ENCODE measurements at regions not wholly inside any gene's neighbourhood (a gene's known extent, or its start where the extent isn't known, plus 50 kb on each side); places are given as distances from the start of the nearest gene placed in this dataset.

DNA sequence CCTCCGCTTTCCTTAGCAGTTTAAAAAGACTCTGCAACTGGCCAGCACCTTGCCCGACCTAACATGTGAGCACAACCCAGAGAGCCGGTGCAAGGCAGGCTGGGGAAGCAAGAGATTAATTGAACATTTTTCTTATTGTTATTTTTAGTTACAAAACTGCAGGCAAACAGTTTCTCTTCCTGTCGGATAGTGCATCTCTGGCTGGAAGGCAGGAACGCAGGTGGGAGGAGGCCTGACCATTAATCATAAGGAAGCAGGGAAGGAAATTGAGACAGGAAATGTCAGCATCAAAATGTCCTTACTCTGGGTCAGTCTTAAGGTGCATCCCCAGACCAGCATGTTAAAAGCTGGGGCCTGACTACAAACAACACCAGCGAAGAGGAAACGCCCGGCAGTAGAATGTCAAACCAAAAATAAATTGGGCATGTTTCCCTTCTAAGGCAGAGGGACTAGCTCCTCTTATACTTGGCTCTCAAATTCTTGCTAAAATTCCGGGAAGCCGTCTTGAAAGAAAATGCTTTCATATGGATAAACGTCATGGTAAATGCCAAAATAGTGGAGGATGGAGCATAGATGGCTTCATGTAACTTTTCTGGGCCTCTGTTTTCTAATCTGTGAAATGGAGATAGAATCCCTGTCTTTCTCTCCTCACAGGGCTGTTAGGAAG, 226.8 kb downstream of the RAP2A start:
- H3K27ac Mint-ChIP-seq = no peak overlapping the region
- H3K4me3 ChIP-seq (ENCODE audit: low read depth, low read length) = no peak overlapping the region

DNA sequence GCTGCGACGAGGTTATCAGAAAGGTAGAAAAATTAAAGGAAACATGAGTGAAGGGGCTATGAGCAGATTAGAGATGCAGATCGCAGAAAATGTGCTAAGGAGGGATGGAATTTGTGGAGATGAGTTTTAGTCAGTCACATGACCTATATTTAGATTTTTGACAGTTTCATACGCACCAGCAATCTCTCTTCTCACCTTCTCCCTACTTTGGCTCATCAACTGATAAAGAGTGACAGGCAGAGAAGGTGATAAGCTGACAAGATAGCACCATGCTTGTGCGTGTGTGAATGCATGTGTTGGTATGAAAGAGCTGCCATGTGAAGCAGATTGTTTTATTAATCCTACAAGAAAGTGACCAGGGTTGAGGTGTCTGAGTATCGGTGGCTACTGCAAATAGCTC, 252.6 kb downstream of the RAP2A start:
- DNase-seq (no peak), ATAC-seq (ENCODE audit: low read depth in 2 of 2) (no peak)
- H3K4me1 ChIP-seq (ENCODE audit: control insufficient read depth, insufficient read depth, low read length, poor library complexity, severe bottlenecking) = no peaks in the 10 kb centered on the region
- peaks cover 0 to 4% (median 0%) of the 10 kb centered on the region in 7 donors for H3K9me3 Mint-ChIP-seq
- H3K27ac Mint-ChIP-seq = no peak overlapping the region
- no peaks in the 10 kb centered on the region for H3K36me3 Mint-ChIP-seq
- no peaks in the 10 kb centered on the region for H3K4me1 Mint-ChIP-seq
- H3K27me3 ChIP-seq (ENCODE audit: control insufficient read depth, insufficient read depth, low read length) = no peaks in the 10 kb centered on the region
- H3K9me3 ChIP-seq (ENCODE audit: control insufficient read depth in 2 of 2, low read length in 2 of 2) = no peaks in the 10 kb centered on the region
- no peak overlapping the region for H3K4me3 ChIP-seq (ENCODE audit: low read depth, low read length)
- no peak overlapping the region for H3K27ac ChIP-seq (ENCODE audit: insufficient read depth, low read length, poor library complexity, severe bottlenecking)
- H3K27me3 Mint-ChIP-seq = no peaks in the 10 kb centered on the region
- H3K36me3 ChIP-seq (ENCODE audit: control insufficient read depth, insufficient read depth, low read length) = no peaks in the 10 kb centered on the region
- H3K4me3 Mint-ChIP-seq = no peak overlapping the region

More for the DNA sequence above, 226.8 kb downstream of the RAP2A start:
- Mint-ChIP-seq H3K36me3 (no peaks in the 10 kb centered on the region), H3K9me3 (peaks cover 0 to 5% (median 0%) of the 10 kb centered on the region in 7 donors), H3K4me1 (no peaks in the 10 kb centered on the region), H3K4me3 (no peak overlapping the region), H3K27me3 (peaks cover 10% of the 10 kb centered on the region)
- Histone ChIP-seq H3K9me3 (ENCODE audit: control insufficient read depth in 2 of 2, low read length in 2 of 2) (no peaks in the 10 kb centered on the region), H3K27ac (ENCODE audit: insufficient read depth, low read length, poor library complexity, severe bottlenecking) (no peak overlapping the region), H3K27me3 (ENCODE audit: control insufficient read depth, insufficient read depth, low read length) (no peaks in the 10 kb centered on the region), H3K36me3 (ENCODE audit: control insufficient read depth, insufficient read depth, low read length) (no peaks in the 10 kb centered on the region), H3K4me1 (ENCODE audit: control insufficient read depth, insufficient read depth, low read length, poor library complexity, severe bottlenecking) (no peaks in the 10 kb centered on the region)
- ATAC-seq (ENCODE audit: low read depth in 2 of 2) = no peak
- no peak for DNase-seq

GRCh38 chr13:97692628-97693027, 258.7 kb downstream of the RAP2A start:
- H3K27ac ChIP-seq (ENCODE audit: insufficient read depth, low read length, poor library complexity, severe bottlenecking) = no peak overlapping the region
- Mint-ChIP-seq H3K27ac (no peak overlapping the region), H3K9me3 (peaks cover 0 to 11% (median 0%) of the 10 kb centered on the region in 7 donors), H3K4me3 (no peak overlapping the region), H3K36me3 (no peaks in the 10 kb centered on the region), H3K4me1 (no peaks in the 10 kb centered on the region), H3K27me3 (no peaks in the 10 kb centered on the region)
- DNase-seq = no peak
- H3K27me3 ChIP-seq (ENCODE audit: control insufficient read depth, insufficient read depth, low read length) = no peaks in the 10 kb centered on the region
- ATAC-seq (ENCODE audit: low read depth in 2 of 2) = no peak
- no peaks in the 10 kb centered on the region for H3K36me3 ChIP-seq (ENCODE audit: control insufficient read depth, insufficient read depth, low read length)
- H3K9me3 ChIP-seq (ENCODE audit: control insufficient read depth in 2 of 2, low read length in 2 of 2) = no peaks in the 10 kb centered on the region
- no peaks in the 10 kb centered on the region for H3K4me1 ChIP-seq (ENCODE audit: control insufficient read depth, insufficient read depth, low read length, poor library complexity, severe bottlenecking)
- no peak overlapping the region for H3K4me3 ChIP-seq (ENCODE audit: low read depth, low read length)

GRCh38 chr13:97695684-97696083, 257.8 kb upstream of the IPO5 start:
- Mint-ChIP-seq H3K4me3 (no peak overlapping the region), H3K36me3 (no peaks in the 10 kb centered on the region), H3K27me3 (no peaks in the 10 kb centered on the region), H3K4me1 (no peaks in the 10 kb centered on the region), H3K9me3 (peaks cover 0 to 11% (median 0%) of the 10 kb centered on the region in 7 donors), H3K27ac (no peak overlapping the region)
- ATAC-seq (ENCODE audit: low read depth in 2 of 2) = no peak
- DNase-seq = no peak
- H3K4me1 ChIP-seq (ENCODE audit: control insufficient read depth, insufficient read depth, low read length, poor library complexity, severe bottlenecking) = no peaks in the 10 kb centered on the region
- no peaks in the 10 kb centered on the region for H3K27me3 ChIP-seq (ENCODE audit: control insufficient read depth, insufficient read depth, low read length)
- no peaks in the 10 kb centered on the region for H3K9me3 ChIP-seq (ENCODE audit: control insufficient read depth in 2 of 2, low read length in 2 of 2)
- H3K27ac ChIP-seq (ENCODE audit: insufficient read depth, low read length, poor library complexity, severe bottlenecking) = no peak overlapping the region
- H3K36me3 ChIP-seq (ENCODE audit: control insufficient read depth, insufficient read depth, low read length) = no peaks in the 10 kb centered on the region
- no peak overlapping the region for H3K4me3 ChIP-seq (ENCODE audit: low read depth, low read length)

GRCh38 chr13:97696921-97697320, 256.6 kb upstream of the IPO5 start:
- no peak overlapping the region for H3K27ac ChIP-seq (ENCODE audit: insufficient read depth, low read length, poor library complexity, severe bottlenecking)
- H3K4me1 ChIP-seq (ENCODE audit: control insufficient read depth, insufficient read depth, low read length, poor library complexity, severe bottlenecking) = no peaks in the 10 kb centered on the region
- Mint-ChIP-seq H3K9me3 (peaks cover 0 to 7% (median 0%) of the 10 kb centered on the region in 7 donors), H3K27me3 (no peaks in the 10 kb centered on the region), H3K36me3 (no peaks in the 10 kb centered on the region), H3K4me1 (no peaks in the 10 kb centered on the region), H3K27ac (no peak overlapping the region), H3K4me3 (no peak overlapping the region)
- H3K4me3 ChIP-seq (ENCODE audit: low read depth, low read length) = no peak overlapping the region
- no peak for DNase-seq
- no peaks in the 10 kb centered on the region for H3K9me3 ChIP-seq (ENCODE audit: control insufficient read depth in 2 of 2, low read length in 2 of 2)
- no peaks in the 10 kb centered on the region for H3K27me3 ChIP-seq (ENCODE audit: control insufficient read depth, insufficient read depth, low read length)
- ATAC-seq (ENCODE audit: low read depth in 2 of 2) = no peak
- H3K36me3 ChIP-seq (ENCODE audit: control insufficient read depth, insufficient read depth, low read length) = no peaks in the 10 kb centered on the region

DNA sequence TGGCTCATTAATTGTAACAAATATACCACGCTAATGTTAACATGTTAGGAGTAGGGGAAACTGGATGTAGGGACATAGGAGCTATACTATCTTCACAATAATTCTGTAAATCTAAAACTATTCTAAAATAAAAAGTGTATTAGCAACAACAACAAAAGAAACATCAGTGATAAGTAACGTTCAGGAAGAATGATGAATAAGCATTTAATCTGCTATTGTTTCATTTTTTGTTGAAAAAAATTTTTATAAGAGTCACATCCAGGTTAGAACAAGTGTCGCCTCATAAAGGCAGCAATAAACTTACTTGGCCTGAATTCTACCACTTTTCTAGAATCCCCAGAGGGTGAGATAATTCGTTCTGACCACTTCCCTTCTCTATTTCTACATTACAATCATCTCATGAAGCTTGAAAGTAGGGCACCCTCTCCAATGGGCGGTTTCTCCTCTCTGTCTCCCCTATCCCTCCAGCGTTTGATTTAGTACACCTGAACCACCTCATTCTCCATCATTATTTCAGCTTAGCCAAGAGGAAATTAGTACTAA, 253.1 kb upstream of the IPO5 start:
- Mint-ChIP-seq H3K27ac (no peak overlapping the region), H3K27me3 (no peaks in the 10 kb centered on the region), H3K4me3 (no peak overlapping the region), H3K9me3 (peaks cover 0 to 3% (median 0%) of the 10 kb centered on the region in 7 donors), H3K4me1 (no peaks in the 10 kb centered on the region), H3K36me3 (no peaks in the 10 kb centered on the region)
- H3K27ac ChIP-seq (ENCODE audit: insufficient read depth, low read length, poor library complexity, severe bottlenecking) = no peak overlapping the region
- no peaks in the 10 kb centered on the region for H3K36me3 ChIP-seq (ENCODE audit: control insufficient read depth, insufficient read depth, low read length)
- DNase-seq = no peak
- H3K27me3 ChIP-seq (ENCODE audit: control insufficient read depth, insufficient read depth, low read length) = no peaks in the 10 kb centered on the region
- H3K4me3 ChIP-seq (ENCODE audit: low read depth, low read length) = no peak overlapping the region
- no peak for ATAC-seq (ENCODE audit: low read depth in 2 of 2)
- H3K9me3 ChIP-seq (ENCODE audit: control insufficient read depth in 2 of 2, low read length in 2 of 2) = no peaks in the 10 kb centered on the region
- H3K4me1 ChIP-seq (ENCODE audit: control insufficient read depth, insufficient read depth, low read length, poor library complexity, severe bottlenecking) = no peaks in the 10 kb centered on the region

DNA sequence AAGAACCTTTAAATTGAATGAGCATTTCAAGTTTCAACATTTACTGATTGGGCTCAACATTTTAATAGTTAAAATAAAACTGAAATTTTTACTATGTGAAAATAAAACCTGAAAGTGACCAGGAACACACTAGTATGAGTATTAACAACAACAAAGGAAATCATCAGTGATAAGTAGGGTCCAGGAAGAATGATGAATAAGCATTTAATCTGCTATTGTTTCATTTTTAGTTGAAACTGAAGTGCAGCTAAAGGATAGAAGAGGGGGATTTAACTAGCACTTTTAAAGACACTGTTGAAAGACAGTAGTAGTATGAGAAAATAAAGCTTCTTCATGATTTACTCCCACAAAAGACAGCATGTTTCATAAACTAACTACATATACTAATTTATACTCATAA, 250.9 kb upstream of the IPO5 start:
- ATAC-seq (ENCODE audit: low read depth in 2 of 2) (no peak), DNase-seq (no peak)
- Histone ChIP-seq H3K4me1 (ENCODE audit: control insufficient read depth, insufficient read depth, low read length, poor library complexity, severe bottlenecking) (no peaks in the 10 kb centered on the region), H3K36me3 (ENCODE audit: control insufficient read depth, insufficient read depth, low read length) (no peaks in the 10 kb centered on the region), H3K4me3 (ENCODE audit: low read depth, low read length) (no peak overlapping the region), H3K27me3 (ENCODE audit: control insufficient read depth, insufficient read depth, low read length) (no peaks in the 10 kb centered on the region), H3K9me3 (ENCODE audit: control insufficient read depth in 2 of 2, low read length in 2 of 2) (no peaks in the 10 kb centered on the region), H3K27ac (ENCODE audit: insufficient read depth, low read length, poor library complexity, severe bottlenecking) (no peak overlapping the region)
- no peaks in the 10 kb centered on the region for H3K36me3 Mint-ChIP-seq
- H3K4me3 Mint-ChIP-seq = no peak overlapping the region
- H3K27me3 Mint-ChIP-seq = no peaks in the 10 kb centered on the region
- H3K27ac Mint-ChIP-seq = no peak overlapping the region
- H3K9me3 Mint-ChIP-seq = peaks cover 0 to 3% (median 0%) of the 10 kb centered on the region in 7 donors
- no peaks in the 10 kb centered on the region for H3K4me1 Mint-ChIP-seq

- no peak overlapping the region for H3K4me3 Mint-ChIP-seq
- ATAC-seq (ENCODE audit: low read depth in 2 of 2) = no peak
- no peak overlapping the region for H3K27ac ChIP-seq (ENCODE audit: insufficient read depth, low read length, poor library complexity, severe bottlenecking)
Measured at GRCh38 chr13:97710797-97711196, 242.7 kb upstream of the IPO5 start.

More at GRCh38 chr13:97710797-97711196, 242.7 kb upstream of the IPO5 start:
- Mint-ChIP-seq H3K4me1 (no peaks in the 10 kb centered on the region), H3K9me3 (peaks cover 0 to 7% (median 2%) of the 10 kb centered on the region in 7 donors), H3K27ac (no peak overlapping the region), H3K36me3 (no peaks in the 10 kb centered on the region), H3K27me3 (peaks cover 4% of the 10 kb centered on the region)
- Histone ChIP-seq H3K27me3 (ENCODE audit: control insufficient read depth, insufficient read depth, low read length) (no peaks in the 10 kb centered on the region), H3K36me3 (ENCODE audit: control insufficient read depth, insufficient read depth, low read length) (no peaks in the 10 kb centered on the region), H3K9me3 (ENCODE audit: control insufficient read depth in 2 of 2, low read length in 2 of 2) (no peaks in the 10 kb centered on the region), H3K4me3 (ENCODE audit: low read depth, low read length) (no peak overlapping the region), H3K4me1 (ENCODE audit: control insufficient read depth, insufficient read depth, low read length, poor library complexity, severe bottlenecking) (no peaks in the 10 kb centered on the region)
- no peak for DNase-seq

Data from CD4-positive, CD25-positive, alpha-beta regulatory T cell (primary cell).